ENCODE measurements at regions not wholly inside any gene's neighbourhood (a gene's known extent, or its start where the extent isn't known, plus 50 kb on each side); places are given as distances from the start of the nearest gene placed in this dataset.
"Not testable (repeated sequence)": the region's sequence is repeated elsewhere in the genome, so short reads cannot be mapped to it uniquely, and the experiment has no call there.

DNA sequence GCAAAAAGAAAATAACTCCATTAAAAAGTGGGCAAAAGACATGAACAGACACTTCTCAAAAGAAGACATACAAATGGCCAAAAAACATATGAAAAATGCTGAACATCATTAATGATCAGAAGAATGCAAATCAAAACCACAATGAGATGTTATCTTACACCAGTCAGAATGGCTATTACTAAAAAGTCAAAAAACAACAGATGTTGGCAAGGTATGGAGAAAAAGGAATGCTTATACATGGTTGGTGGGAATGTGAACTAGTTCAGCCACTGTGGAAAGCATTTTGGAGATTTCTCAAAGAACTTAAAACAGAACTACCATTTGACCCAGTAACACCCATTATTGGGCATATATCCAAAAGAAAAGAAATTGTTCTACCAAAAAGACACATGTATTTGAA is 936.7 kb downstream of the KCNJ2 start:
- TF ChIP-seq, protein P1, sequence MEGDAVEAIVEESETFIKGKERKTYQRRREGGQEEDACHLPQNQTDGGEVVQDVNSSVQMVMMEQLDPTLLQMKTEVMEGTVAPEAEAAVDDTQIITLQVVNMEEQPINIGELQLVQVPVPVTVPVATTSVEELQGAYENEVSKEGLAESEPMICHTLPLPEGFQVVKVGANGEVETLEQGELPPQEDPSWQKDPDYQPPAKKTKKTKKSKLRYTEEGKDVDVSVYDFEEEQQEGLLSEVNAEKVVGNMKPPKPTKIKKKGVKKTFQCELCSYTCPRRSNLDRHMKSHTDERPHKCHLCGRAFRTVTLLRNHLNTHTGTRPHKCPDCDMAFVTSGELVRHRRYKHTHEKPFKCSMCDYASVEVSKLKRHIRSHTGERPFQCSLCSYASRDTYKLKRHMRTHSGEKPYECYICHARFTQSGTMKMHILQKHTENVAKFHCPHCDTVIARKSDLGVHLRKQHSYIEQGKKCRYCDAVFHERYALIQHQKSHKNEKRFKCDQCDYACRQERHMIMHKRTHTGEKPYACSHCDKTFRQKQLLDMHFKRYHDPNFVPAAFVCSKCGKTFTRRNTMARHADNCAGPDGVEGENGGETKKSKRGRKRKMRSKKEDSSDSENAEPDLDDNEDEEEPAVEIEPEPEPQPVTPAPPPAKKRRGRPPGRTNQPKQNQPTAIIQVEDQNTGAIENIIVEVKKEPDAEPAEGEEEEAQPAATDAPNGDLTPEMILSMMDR (conservative IDR thresholded peaks at IDR 0.05), result not testable (repeated sequence)
- not testable (repeated sequence) for TF ChIP-seq ZFX (IDR thresholded peaks at IDR 0.05)
